Gastroesophageal sphincter (tissue), 4 donors: ENCODE measurements at regions not wholly inside any gene's neighbourhood (a gene's known extent, or its start where the extent isn't known, plus 50 kb on each side); places are given as distances from the start of the nearest gene placed in this dataset.
A peak's percentile ranks its signal among the peaks of the same experiment; 100 is the strongest.

Source experiments
- ATAC-seq: fragments of 150-250 bp; one replicate; pipeline ENCODE4 v1.9.1; 2016; ENCODE audit warnings: mild to moderate bottlenecking, moderate library complexity
- H3K27ac ChIP-seq, 4 donors: fragments of 200-600 bp; sonication (generic) in 3 of 4; 1 replicate in 3 of 4; 2 replicates in 1 of 4; pipeline ENCODE4 v1.5.1; 2016 to 2019
- H3K27me3 ChIP-seq: fragments of 200-600 bp; sonication (generic); one replicate; pipeline ENCODE4 v1.5.1; 2019
- H3K36me3 ChIP-seq, 2 donors: fragments of 200-600 bp; sonication (generic); one replicate each; pipeline ENCODE4 v1.5.1; 2019; ENCODE audit warnings: control low read depth in 1 of 2
- H3K4me1 ChIP-seq, 3 donors: fragments of 200-600 bp; sonication (generic); 1 replicate in 2 of 3; 2 replicates in 1 of 3; pipeline ENCODE4 v1.5.1; 2016 to 2019; ENCODE audit warnings: control low read depth in 2 of 3
- H3K4me3 ChIP-seq, 2 donors: fragments of 200-600 bp; sonication (generic); one replicate each; pipeline ENCODE4 v1.5.1; 2019; ENCODE audit warnings: mild to moderate bottlenecking in 1 of 2, moderate library complexity in 1 of 2
- H3K9me3 ChIP-seq, 3 donors: fragments of 200-600 bp; sonication (generic); one replicate each; pipeline ENCODE4 v1.5.1; 2017 to 2019; ENCODE audit warnings: control low read depth in 2 of 3
- EP300 ChIP-seq: sonication (generic); formaldehyde crosslinking; IDR thresholded peaks from one replicate; pipeline ENCODE4 v1.6.1; 2017; ENCODE audit warnings: antibody characterized with exemption, mild to moderate bottlenecking
- POLR2A ChIP-seq, 2 donors: fragments of 450-650 bp; IDR thresholded peaks; one replicate each; pipeline ENCODE4 v1.6.1; 2017; ENCODE audit warnings: antibody characterized with exemption in 2 of 2, mild to moderate bottlenecking in 2 of 2, moderate library complexity in 1 of 2
- POLR2AphosphoS5 ChIP-seq: sonication (generic); formaldehyde crosslinking; IDR thresholded peaks from one replicate; pipeline ENCODE4 v1.6.1; 2017; ENCODE audit warnings: antibody characterized with exemption
- WGBS, 2 donors: methylation state at CpG; one replicate each; pipeline ENCODE4 v1.1.5; 2018; ENCODE audit warnings: low coverage in 1 of 2; 5-methylcytosine and 5-hydroxymethylcytosine counted together
- TF ChIP-seq, protein P1 (sequence below), 4 experiments: fragments of 200-600 bp in 2 of 4; fragments of 450-650 bp in 2 of 4; sonication (generic) in 1 of 4; IDR thresholded peaks; one replicate each; pipeline ENCODE4 v1.5.1; 2017 to 2019; ENCODE audit warnings: antibody characterized with exemption in 4 of 4, mild to moderate bottlenecking in 2 of 4, moderate library complexity in 2 of 4

DNA sequence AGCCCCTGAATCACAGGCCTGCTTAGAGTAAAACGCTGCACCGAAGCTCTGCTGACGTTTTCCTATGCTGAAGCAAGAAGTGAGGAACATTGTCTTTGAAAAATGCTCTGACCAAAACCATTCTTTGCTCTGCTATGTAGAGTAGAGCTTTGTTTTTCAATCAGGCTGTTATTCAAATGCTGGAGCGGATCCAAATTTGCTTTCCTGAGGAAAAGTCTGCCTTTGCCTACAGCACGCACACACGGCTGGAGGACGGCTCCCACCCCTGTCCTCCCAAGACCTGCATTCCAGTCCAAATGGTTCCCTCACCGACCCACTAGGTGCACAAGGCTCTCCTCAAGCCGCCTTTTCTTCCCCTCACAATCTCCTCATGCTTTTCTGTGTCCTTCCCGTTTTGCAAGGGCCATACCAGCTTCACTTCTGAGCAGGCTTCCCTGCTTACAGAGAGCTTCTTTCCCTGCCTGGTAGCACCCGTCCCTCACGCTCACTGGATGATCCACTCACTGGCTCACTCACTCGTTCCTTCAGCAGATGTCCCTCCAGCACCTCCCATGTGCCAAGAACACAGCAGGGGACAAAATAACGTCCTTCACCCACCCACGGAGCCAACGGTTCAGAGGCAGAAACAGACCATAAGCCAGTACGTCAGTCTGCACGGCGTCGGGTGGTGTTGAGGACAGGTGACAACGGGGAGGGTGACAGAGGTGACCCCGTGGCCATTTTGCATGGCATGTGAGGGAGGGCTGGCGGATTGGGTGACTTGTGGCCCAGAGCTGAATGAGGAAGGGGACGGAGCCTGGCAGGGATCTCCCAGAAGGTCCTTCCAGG lies 137.9 kb upstream of the NEDD9 start:
- H3K4me3 ChIP-seq, result no peak overlapping the region
- TF ChIP-seq POLR2A (IDR thresholded peaks at IDR 0.05) (no peak), EP300 (no peak), POLR2AphosphoS5 (no peak)
- TF ChIP-seq, protein P1, sequence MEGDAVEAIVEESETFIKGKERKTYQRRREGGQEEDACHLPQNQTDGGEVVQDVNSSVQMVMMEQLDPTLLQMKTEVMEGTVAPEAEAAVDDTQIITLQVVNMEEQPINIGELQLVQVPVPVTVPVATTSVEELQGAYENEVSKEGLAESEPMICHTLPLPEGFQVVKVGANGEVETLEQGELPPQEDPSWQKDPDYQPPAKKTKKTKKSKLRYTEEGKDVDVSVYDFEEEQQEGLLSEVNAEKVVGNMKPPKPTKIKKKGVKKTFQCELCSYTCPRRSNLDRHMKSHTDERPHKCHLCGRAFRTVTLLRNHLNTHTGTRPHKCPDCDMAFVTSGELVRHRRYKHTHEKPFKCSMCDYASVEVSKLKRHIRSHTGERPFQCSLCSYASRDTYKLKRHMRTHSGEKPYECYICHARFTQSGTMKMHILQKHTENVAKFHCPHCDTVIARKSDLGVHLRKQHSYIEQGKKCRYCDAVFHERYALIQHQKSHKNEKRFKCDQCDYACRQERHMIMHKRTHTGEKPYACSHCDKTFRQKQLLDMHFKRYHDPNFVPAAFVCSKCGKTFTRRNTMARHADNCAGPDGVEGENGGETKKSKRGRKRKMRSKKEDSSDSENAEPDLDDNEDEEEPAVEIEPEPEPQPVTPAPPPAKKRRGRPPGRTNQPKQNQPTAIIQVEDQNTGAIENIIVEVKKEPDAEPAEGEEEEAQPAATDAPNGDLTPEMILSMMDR (IDR thresholded peaks at IDR 0.05), result no peak
- peak; percentile 42 for ATAC-seq
- no peaks in the 10 kb centered on the region for H3K27me3 ChIP-seq
- H3K36me3 ChIP-seq, result no peaks in the 10 kb centered on the region
- H3K4me1 ChIP-seq, result peaks cover 0 to 6% (median 0%) of the 10 kb centered on the region in 3 donors
- peak overlapping the region; percentile 14 to 63 (median 40) for H3K27ac ChIP-seq
- H3K9me3 ChIP-seq, result no peaks in the 10 kb centered on the region
- 67 to 74% methylated on average over 6 to 24 of the region's 24 CpGs for WGBS, 2 donors

DNA sequence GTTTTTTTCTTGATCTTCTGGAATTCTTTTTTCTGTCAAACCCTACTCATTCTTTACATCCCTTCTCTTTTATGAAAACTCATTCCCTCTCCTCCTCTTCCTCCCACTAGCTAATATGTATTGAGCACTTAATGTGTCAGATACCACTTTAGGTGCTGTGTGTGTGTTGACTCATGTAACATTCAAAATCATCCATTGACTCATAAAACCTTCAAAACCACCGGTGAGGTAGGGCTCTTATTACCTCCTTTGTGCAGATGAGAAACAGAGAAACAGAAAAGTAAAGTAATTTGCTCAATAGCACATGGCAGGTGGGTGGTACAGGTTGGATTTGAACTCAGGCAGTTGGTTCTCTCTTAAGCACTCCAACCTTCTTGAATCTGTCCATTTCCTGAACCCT lies 136.3 kb upstream of the NEDD9 start:
- H3K27ac ChIP-seq, result peak overlapping the region in 1 of 4 donors; percentile 82
- TF ChIP-seq, protein P1 (IDR thresholded peaks at IDR 0.05), result no peak
- no peak for TF ChIP-seq POLR2AphosphoS5
- no peak for TF ChIP-seq EP300
- TF ChIP-seq POLR2A (IDR thresholded peaks at IDR 0.05), result no peak
- ATAC-seq, result no peak
- H3K9me3 ChIP-seq, result no peaks in the 10 kb centered on the region
- no peak overlapping the region for H3K4me3 ChIP-seq
- H3K4me1 ChIP-seq, result peaks cover 0 to 9% (median 0%) of the 10 kb centered on the region in 3 donors
- H3K36me3 ChIP-seq, result no peaks in the 10 kb centered on the region
- H3K27me3 ChIP-seq, result no peaks in the 10 kb centered on the region
- WGBS, 2 donors, result 77 to 100% methylated on average over 1 of the region's 1 CpG

DNA sequence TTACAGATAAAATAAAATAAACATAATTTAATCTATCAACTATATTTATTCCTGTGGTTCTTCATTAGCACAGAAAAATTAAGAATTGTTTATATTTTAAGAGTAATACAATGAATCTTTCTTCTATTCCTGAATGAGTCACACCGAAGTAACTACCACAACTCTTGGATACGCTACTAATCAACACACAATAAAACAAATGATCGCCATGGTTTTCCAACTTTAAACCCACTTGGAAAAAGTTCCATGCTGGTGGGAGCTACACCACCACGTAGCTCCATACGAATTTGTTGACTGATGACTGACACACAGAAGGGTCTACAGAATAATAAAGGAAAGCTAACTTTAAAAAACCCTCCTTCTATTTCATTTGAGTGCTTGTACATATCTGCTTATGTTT lies 135.8 kb upstream of the NEDD9 start:
- ATAC-seq, result no peak
- Histone ChIP-seq H3K27ac (peak overlapping the region in 1 of 4 donors; percentile 82), H3K4me3 (no peak overlapping the region), H3K36me3 (no peaks in the 10 kb centered on the region), H3K27me3 (no peaks in the 10 kb centered on the region), H3K4me1 (peaks cover 0 to 9% (median 0%) of the 10 kb centered on the region in 3 donors), H3K9me3 (no peaks in the 10 kb centered on the region)
- WGBS, 2 donors, result 89 to 90% methylated on average over 5 of the region's 5 CpGs
- TF ChIP-seq POLR2AphosphoS5 (no peak), EP300 (no peak), POLR2A (IDR thresholded peaks at IDR 0.05) (no peak)
- TF ChIP-seq, protein P1 (IDR thresholded peaks at IDR 0.05), result no peak

DNA sequence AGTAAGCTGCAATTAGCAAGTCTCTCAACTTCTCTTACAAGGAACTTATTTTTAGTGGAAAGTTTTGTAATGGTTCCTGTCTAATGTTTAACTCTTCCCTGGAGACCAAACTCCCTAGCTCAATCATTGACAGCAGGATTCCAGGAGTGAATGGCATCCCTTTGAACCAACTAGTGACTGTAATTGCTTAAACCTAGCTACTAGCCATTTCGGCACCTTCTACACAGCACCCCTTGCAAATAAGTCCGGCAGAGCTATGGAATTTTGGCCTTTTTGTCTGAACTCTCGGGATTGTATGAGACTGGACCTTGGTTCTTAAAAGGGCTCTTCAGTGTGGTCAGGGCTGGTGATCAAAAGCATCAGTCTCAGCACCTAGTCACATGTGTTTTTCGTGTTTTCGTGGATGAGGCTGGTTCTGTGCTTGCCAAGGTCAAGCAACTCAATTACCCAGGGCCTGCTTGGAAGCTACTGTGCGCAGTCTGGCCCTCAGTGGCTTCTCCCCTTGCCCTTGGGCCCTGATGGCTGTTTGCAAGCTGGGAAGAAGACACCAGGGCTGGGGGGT lies 135.3 kb upstream of the NEDD9 start:
- 67 to 87% methylated on average over 1 to 3 of the region's 6 CpGs for WGBS, 2 donors
- H3K4me1 ChIP-seq, result peaks cover 0 to 9% (median 0%) of the 10 kb centered on the region in 3 donors

More for the DNA sequence above, 135.3 kb upstream of the NEDD9 start:
- Histone ChIP-seq H3K9me3 (no peaks in the 10 kb centered on the region), H3K27me3 (no peaks in the 10 kb centered on the region), H3K4me3 (no peak overlapping the region), H3K36me3 (no peaks in the 10 kb centered on the region), H3K27ac (peak overlapping the region in 2 of 4 donors; percentile 10 to 82)
- no peak for ATAC-seq
- TF ChIP-seq POLR2AphosphoS5 (no peak), POLR2A (IDR thresholded peaks at IDR 0.05) (no peak), EP300 (no peak)
- TF ChIP-seq, protein P1 (IDR thresholded peaks at IDR 0.05), result no peak
